Hippocampal formation (tissue), 2 donors: ENCODE measurements at regions not wholly inside any gene's neighbourhood (a gene's known extent, or its start where the extent isn't known, plus 50 kb on each side); places are given as distances from the start of the nearest gene placed in this dataset.

Experiments used
- DNase-seq, 2 donors: peaks; one replicate each; lab custom pipeline; 2025; lab: John Stamatoyannopoulos, UW

GRCh38 chr7:68304536-68304935, 1293.7 kb upstream of the AUTS2 start:
- no peak for DNase-seq

DNA sequence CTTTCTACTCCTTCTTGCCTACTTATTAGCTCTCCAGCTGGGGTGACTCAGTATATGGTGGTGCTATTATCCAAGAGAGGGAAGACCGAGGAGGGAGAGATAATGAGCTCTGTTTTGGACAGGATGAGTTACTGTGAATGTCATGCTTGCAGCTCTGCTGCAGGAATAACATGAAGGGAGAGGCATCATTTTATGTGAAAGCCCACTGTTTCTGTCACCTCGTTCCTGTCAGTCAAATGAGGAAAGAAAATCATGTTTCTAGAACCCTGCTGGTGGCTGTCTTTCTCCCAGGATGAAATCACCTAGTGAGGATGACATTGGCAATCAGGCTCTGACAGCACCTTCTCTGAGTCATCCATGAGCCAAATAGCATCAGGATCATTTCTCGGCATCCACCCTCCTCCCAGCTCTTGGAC, 1291.6 kb upstream of the AUTS2 start:
- no peak for DNase-seq

- DNase-seq: no peak
Measured at GRCh38 chr7:68309271-68309670, 1289.0 kb upstream of the AUTS2 start.

- no peak for DNase-seq
Measured at GRCh38 chr7:68309806-68310205, 1288.5 kb upstream of the AUTS2 start.

GRCh38 chr7:68311958-68312357, 1286.3 kb upstream of the AUTS2 start:
- no peak for DNase-seq

- DNase-seq: no peak
Measured at GRCh38 chr7:68313806-68314205, 1284.5 kb upstream of the AUTS2 start.

GRCh38 chr7:68314208-68314607, 1284.1 kb upstream of the AUTS2 start:
- DNase-seq: no peak

DNA sequence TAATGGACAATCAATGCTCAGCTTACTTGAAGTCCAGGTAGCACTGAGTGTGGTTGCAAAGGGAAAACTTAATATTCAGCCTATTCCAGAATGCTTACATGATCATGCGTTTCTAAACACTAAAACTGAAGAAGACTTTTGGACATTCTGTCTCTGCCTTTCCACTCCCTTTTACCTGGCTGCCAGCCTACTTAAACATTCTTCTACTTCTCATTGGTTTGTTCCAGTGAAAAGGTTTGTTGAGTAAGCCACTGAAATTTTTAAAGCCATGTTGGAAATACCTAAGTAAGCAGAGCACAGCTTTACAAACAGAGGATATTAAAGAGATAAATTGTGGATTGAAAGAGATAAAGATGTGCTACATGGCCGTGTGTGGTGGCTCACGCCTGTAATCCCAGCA, 1280.8 kb upstream of the AUTS2 start:
- DNase-seq: no peak

- no peak for DNase-seq
Measured at GRCh38 chr7:68319061-68319460, 1279.2 kb upstream of the AUTS2 start.

GRCh38 chr7:68321076-68321639, 1277.1 kb upstream of the AUTS2 start:
- DNase-seq: no peak

GRCh38 chr7:68321776-68322496, 1276.3 kb upstream of the AUTS2 start:
- no peak for DNase-seq

DNA sequence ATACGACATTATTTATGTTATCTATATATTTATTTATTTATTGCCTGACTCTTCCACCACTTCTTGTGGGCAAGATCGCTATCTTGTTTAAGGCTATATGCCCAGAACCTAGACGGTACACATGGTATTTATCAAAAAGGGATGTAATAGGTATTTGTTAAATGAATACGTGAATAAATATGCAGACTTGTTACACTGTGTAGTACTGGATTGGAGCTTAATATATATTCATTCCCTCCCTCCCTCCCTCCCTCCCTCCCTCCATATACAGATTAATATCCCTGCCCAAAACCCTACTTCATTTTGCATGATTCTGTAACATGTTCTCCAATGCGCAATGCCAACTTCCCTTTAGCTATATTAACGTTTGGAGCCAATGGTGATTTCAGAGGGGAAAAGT, 1273.7 kb upstream of the AUTS2 start:
- no peak for DNase-seq

- no peak for DNase-seq
Measured at GRCh38 chr7:68334216-68334615, 1264.1 kb upstream of the AUTS2 start.

DNA sequence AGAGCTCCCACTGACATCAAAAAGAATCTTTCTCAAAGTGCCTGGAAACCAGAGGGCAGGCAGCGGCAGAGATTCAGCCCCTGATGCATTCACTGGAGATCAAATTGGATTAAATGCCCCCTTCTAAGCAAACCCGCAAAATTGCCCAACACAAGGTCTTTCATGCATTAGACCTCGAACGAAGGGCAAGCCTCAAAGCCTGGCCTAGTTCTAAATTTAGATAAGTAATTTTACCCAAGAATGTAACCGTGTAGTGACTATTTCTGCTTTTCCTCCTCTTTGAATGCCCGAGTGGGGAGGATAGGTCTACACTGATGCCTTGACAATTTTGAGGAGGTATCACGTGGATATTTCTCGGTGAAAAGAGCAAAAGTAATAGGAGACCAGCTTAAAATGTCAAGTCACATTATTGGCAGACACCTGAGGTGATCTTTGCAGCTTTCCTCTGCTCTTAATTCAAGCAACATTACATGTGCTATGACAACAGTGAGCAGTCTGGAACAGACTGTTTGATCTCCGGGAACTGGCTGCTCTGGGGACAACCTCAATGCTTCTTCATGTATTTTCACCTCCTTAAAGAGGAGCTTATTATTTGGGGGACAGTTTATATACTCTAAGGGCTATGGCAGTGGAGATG, 1263.5 kb upstream of the AUTS2 start:
- no peak for DNase-seq

DNA sequence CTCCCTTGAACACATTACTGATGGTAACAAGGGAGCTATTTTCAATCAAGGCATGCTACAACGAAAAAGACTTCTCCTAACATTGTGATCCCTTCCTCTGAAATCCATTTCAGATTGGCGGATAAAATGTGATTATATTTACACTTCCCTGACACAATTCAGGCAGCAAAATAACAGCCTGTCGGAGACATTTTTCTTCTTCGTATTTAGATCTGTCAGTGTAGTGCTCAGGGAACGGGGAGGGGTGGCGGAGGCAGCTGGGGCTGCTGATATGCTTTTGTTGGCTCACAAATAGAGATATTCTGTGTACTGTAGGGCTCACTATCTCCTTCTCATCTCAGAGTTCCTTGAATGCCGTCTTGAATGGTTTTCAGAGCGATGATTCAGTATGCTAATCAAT, 1261.7 kb upstream of the AUTS2 start:
- no peak for DNase-seq

- no peak for DNase-seq
Measured at GRCh38 chr7:68348401-68348800, 1249.9 kb upstream of the AUTS2 start.

GRCh38 chr7:68362745-68363518, 1235.3 kb upstream of the AUTS2 start:
- no peak for DNase-seq

DNA sequence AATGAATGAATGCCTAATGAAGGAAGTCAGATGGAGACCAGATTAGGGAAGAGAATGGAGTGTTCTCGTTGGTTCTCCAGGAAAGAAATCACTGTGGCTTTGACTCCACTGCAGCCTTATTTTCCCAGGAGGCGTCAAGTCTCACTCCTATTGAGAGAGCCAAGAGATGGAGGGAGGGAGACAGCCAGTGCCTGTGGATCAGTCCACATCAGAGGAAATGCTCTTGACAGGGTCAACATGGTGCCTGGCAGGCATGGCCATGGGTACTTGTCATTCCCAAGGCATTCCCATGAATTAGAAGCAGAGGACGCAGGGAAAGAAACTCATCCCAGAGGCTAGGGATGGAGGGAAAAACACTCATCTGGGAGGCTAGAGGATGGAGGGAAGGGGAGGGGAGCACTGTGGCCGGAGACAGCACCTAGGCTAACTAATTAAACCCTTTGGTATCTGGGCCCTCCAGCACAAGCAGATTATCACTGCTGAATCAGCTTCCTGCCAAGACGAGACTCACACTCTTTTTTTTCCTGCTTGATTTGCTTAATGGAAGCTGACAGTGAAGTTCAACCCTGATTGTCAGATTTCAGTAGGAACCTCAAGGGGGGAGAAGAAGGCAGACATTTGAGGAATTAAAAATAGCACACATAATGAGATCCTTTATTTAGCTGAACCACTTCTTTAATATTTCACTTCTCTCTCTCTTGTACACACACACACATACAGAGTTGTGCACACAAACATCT, 1233.2 kb upstream of the AUTS2 start:
- DNase-seq: no peak

GRCh38 chr7:68371985-68372384, 1226.3 kb upstream of the AUTS2 start:
- DNase-seq: no peak

- DNase-seq: no peak
Measured at GRCh38 chr7:68376131-68376661, 1222.1 kb upstream of the AUTS2 start.

DNA sequence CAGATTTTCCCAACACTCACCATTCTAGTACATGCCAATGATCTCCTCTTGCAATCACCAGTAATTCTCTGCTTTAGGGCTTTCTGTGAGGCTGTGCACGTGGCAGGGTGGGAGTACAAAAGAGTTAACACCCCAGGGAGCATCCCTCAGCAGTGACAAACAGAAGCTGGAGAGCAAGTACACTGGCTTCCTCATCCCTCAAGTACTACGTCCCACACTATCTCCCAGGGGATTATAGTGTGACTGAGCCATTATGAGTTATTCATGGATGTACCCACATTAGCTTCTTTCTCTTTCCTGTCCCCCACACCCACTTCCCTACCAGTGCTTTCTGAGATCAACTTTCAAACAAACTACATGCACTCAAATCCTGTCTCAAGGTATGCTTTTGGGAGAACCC, 1216.5 kb upstream of the AUTS2 start:
- DNase-seq: no peak

GRCh38 chr7:68384581-68384980, 1213.7 kb upstream of the AUTS2 start:
- DNase-seq: no peak
